ENCODE measurements at regions not wholly inside any gene's neighbourhood (a gene's known extent, or its start where the extent isn't known, plus 50 kb on each side); places are given as distances from the start of the nearest gene placed in this dataset.
"Not testable (repeated sequence)": the region's sequence is repeated elsewhere in the genome, so short reads cannot be mapped to it uniquely, and the experiment has no call there.

- no peaks in the 10 kb centered on the region for H3K9me3 Mint-ChIP-seq
- no peak for DNase-seq
- H3K27ac Mint-ChIP-seq: no peak overlapping the region
- no peaks in the 10 kb centered on the region for H3K36me3 Mint-ChIP-seq
- H3K27me3 Mint-ChIP-seq: no peaks in the 10 kb centered on the region
- no peak overlapping the region for H3K4me3 Mint-ChIP-seq
- H3K4me1 Mint-ChIP-seq: no peaks in the 10 kb centered on the region
Observed at GRCh38 chrX:131675596-131676194, 131.8 kb downstream of the OR13H1 start.

- no peak overlapping the region for H3K4me3 Mint-ChIP-seq
- H3K4me1 Mint-ChIP-seq: no peaks in the 10 kb centered on the region
- no peak overlapping the region for H3K27ac Mint-ChIP-seq
- no peaks in the 10 kb centered on the region for H3K9me3 Mint-ChIP-seq
- no peaks in the 10 kb centered on the region for H3K27me3 Mint-ChIP-seq
- no peaks in the 10 kb centered on the region for H3K36me3 Mint-ChIP-seq
- DNase-seq: peak; percentile 48
Observed at GRCh38 chrX:131677655-131678628, 134.1 kb downstream of the OR13H1 start.

- DNase-seq, H3K4me3 Mint-ChIP-seq, H3K36me3 Mint-ChIP-seq, H3K27ac Mint-ChIP-seq, H3K9me3 Mint-ChIP-seq, H3K27me3 Mint-ChIP-seq, H3K4me1 Mint-ChIP-seq: not testable (repeated sequence)
Observed at GRCh38 chrX:131682735-131683134, 138.9 kb downstream of the OR13H1 start.

- Mint-ChIP-seq H3K4me1 (no peaks in the 10 kb centered on the region), H3K9me3 (no peaks in the 10 kb centered on the region), H3K27ac (no peak overlapping the region), H3K27me3 (no peaks in the 10 kb centered on the region), H3K4me3 (no peak overlapping the region), H3K36me3 (peaks cover 4% of the 10 kb centered on the region)
- DNase-seq: no peak
Observed at GRCh38 chrX:131693359-131693758, 149.5 kb downstream of the OR13H1 start.

GRCh38 chrX:131696989-131697388 lies 153.1 kb downstream of the OR13H1 start:
- H3K9me3 Mint-ChIP-seq, H3K27me3 Mint-ChIP-seq, H3K27ac Mint-ChIP-seq, H3K36me3 Mint-ChIP-seq, H3K4me3 Mint-ChIP-seq, DNase-seq, H3K4me1 Mint-ChIP-seq: not testable (repeated sequence)

GRCh38 chrX:131703646-131704045 lies 159.8 kb downstream of the OR13H1 start:
- no peak for DNase-seq
- no peaks in the 10 kb centered on the region for H3K9me3 Mint-ChIP-seq
- no peak overlapping the region for H3K4me3 Mint-ChIP-seq
- H3K27ac Mint-ChIP-seq: no peak overlapping the region
- no peaks in the 10 kb centered on the region for H3K27me3 Mint-ChIP-seq
- H3K36me3 Mint-ChIP-seq: peaks cover 5% of the 10 kb centered on the region
- no peaks in the 10 kb centered on the region for H3K4me1 Mint-ChIP-seq

GRCh38 chrX:131704136-131704695 lies 160.3 kb downstream of the OR13H1 start:
- Mint-ChIP-seq H3K27me3 (no peaks in the 10 kb centered on the region), H3K36me3 (peaks cover 5% of the 10 kb centered on the region), H3K4me1 (no peaks in the 10 kb centered on the region), H3K9me3 (no peaks in the 10 kb centered on the region), H3K4me3 (no peak overlapping the region), H3K27ac (no peak overlapping the region)
- DNase-seq: no peak

GRCh38 chrX:131709553-131709952 lies 165.7 kb downstream of the OR13H1 start:
- Mint-ChIP-seq H3K36me3 (peaks cover 11% of the 10 kb centered on the region), H3K4me1 (no peaks in the 10 kb centered on the region), H3K9me3 (no peaks in the 10 kb centered on the region), H3K27ac (no peak overlapping the region), H3K27me3 (no peaks in the 10 kb centered on the region), H3K4me3 (no peak overlapping the region)
- no peak for DNase-seq

- Mint-ChIP-seq H3K27ac (no peak overlapping the region), H3K4me1 (no peaks in the 10 kb centered on the region), H3K36me3 (peaks cover 7% of the 10 kb centered on the region), H3K9me3 (no peaks in the 10 kb centered on the region), H3K27me3 (no peaks in the 10 kb centered on the region), H3K4me3 (no peak overlapping the region)
- no peak for DNase-seq
Observed at GRCh38 chrX:131711478-131711867, 167.6 kb downstream of the OR13H1 start.

- Mint-ChIP-seq H3K4me1 (no peaks in the 10 kb centered on the region), H3K27ac (no peak overlapping the region), H3K4me3 (no peak overlapping the region), H3K27me3 (no peaks in the 10 kb centered on the region), H3K36me3 (peaks cover 10% of the 10 kb centered on the region), H3K9me3 (peaks cover 5% of the 10 kb centered on the region)
- no peak for DNase-seq
Observed at GRCh38 chrX:131723646-131724045, 179.8 kb downstream of the OR13H1 start.

- Mint-ChIP-seq H3K36me3 (peaks cover 14% of the 10 kb centered on the region), H3K27me3 (no peaks in the 10 kb centered on the region), H3K4me1 (no peaks in the 10 kb centered on the region), H3K9me3 (peaks cover 5% of the 10 kb centered on the region), H3K4me3 (no peak overlapping the region), H3K27ac (no peak overlapping the region)
- no peak for DNase-seq
Observed at GRCh38 chrX:131724292-131724691, 180.4 kb downstream of the OR13H1 start.

- DNase-seq: no peak
- Mint-ChIP-seq H3K9me3 (peaks cover 5% of the 10 kb centered on the region), H3K4me1 (no peaks in the 10 kb centered on the region), H3K4me3 (no peak overlapping the region), H3K36me3 (peaks cover 14% of the 10 kb centered on the region), H3K27me3 (no peaks in the 10 kb centered on the region), H3K27ac (no peak overlapping the region)
Observed at GRCh38 chrX:131725001-131725654, 181.3 kb downstream of the OR13H1 start.

GRCh38 chrX:131727778-131728177 lies 183.9 kb downstream of the OR13H1 start:
- Mint-ChIP-seq H3K9me3 (peaks cover 5% of the 10 kb centered on the region), H3K4me3 (no peak overlapping the region), H3K27ac (no peak overlapping the region), H3K27me3 (no peaks in the 10 kb centered on the region), H3K4me1 (no peaks in the 10 kb centered on the region), H3K36me3 (peaks cover 14% of the 10 kb centered on the region)
- no peak for DNase-seq

GRCh38 chrX:131728295-131729145 lies 184.6 kb downstream of the OR13H1 start:
- no peak overlapping the region for H3K27ac Mint-ChIP-seq
- no peak overlapping the region for H3K4me3 Mint-ChIP-seq
- no peaks in the 10 kb centered on the region for H3K27me3 Mint-ChIP-seq
- no peaks in the 10 kb centered on the region for H3K4me1 Mint-ChIP-seq
- DNase-seq: no peak
- peaks cover 5% of the 10 kb centered on the region for H3K9me3 Mint-ChIP-seq
- peaks cover 15% of the 10 kb centered on the region for H3K36me3 Mint-ChIP-seq
